T-helper 1 cell treated with Interleukin-12 subunit alpha and Interleukin-12 subunit beta and Interleukin-4 antibody, amounts not matched to agents 30 ng/mL and 1 ng/mL, for 36 hours (primary cell): ENCODE measurements at regions not wholly inside any gene's neighbourhood (a gene's known extent, or its start where the extent isn't known, plus 50 kb on each side); places are given as distances from the start of the nearest gene placed in this dataset.

ENCODE experiments used
- intact Hi-C: fragments of 100-400 bp; cut with micrococcal nuclease; formaldehyde crosslinking; loops from one replicate; pipeline ENCODE4 v1.15.1; 2024

- intact Hi-C loops = no loop called here
These were observed 55.1 kb upstream of the LAMA2 start for GRCh38 chr6:128827675-128828464.

- intact Hi-C loops = no loop called here
These were observed 56.3 kb upstream of the LAMA2 start for GRCh38 chr6:128826606-128827005.

DNA sequence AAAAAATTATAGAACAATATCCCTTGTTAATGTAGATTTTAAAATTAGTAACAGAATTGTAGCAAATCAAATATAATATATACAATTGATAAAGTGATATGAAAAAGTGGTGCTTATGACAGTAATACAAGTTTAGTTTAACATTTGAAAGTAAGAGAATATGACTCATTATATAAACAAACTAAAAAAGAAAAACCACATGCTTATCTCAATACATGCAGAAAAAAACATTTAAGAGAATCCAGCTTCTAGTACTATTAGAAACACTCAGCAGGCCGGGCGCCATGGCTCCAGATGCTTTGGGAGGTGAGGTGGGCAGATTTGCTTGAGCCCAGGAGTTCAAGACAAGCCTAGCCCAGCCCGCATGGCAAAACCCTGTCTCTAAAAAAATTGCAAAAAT is 60.7 kb upstream of the LAMA2 start:
- intact Hi-C loops = no loop called here

- intact Hi-C loops = no loop called here
These were observed 61.8 kb upstream of the LAMA2 start for GRCh38 chr6:128821116-128821515.

GRCh38 chr6:128808856-128809255 is 74.1 kb upstream of the LAMA2 start:
- intact Hi-C loops = no loop called here

DNA sequence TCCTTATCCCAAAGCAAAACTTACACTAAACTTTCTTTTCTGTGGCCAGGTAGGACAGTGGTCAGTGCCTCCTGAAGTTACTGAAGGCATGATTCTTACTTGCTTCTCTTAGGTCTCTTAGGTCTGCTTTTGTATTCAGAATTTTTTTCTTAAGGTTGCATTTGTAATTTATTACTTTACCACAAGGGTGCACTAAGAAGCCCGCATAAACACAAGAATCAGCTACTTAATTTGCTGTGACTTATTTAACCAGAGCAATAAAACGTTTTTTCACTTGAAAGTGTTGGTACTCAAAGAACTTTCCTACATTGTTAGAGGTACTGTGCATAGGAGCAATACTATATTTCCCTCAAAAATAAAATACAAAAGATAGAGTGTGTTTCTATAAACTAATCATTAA is 75.4 kb upstream of the LAMA2 start:
- intact Hi-C loops = loop anchor here (1.0 kb wide), 1 partner anchor 563 kb away; no protein-coding TSS in a partner anchor

DNA sequence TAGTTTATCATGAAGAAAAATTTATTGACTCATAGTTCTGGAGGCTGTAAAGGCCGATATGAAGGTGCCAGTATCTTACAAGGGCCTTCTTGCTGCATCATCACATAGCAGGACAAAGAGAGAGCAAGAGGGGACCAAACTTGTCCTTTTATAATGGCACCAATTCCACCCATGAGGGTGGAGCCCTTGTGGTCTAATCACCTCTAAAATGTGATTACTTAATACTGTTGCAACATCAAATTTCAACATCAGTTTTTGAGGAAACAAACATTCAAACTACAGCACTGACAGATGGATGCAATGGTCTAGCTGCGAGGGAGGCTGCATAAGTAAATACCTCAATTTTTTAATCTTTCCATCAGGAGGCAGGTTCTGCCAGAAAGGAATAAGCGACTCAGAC is 76.7 kb upstream of the LAMA2 start:
- intact Hi-C loops = no loop called here

DNA sequence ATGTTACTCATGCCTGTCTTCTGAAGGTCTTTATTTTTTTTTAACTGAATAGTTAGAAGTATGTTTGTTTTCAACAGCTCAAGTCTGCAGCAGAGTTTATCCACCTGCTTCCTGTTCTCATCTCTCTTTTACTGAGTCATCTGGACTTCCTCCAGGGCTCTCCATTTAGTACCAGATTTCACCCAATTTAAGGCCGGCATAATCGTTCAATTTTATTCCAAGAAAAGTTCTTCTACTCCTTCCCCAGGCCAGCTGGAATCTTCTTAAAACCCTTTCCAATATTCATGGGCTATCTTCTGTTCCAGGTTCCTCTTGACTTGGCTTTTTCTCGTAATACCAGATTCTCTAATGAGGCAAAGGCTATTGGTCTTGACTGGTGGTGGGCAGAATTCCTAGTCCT is 79.0 kb upstream of the LAMA2 start:
- intact Hi-C loops = no loop called here

DNA sequence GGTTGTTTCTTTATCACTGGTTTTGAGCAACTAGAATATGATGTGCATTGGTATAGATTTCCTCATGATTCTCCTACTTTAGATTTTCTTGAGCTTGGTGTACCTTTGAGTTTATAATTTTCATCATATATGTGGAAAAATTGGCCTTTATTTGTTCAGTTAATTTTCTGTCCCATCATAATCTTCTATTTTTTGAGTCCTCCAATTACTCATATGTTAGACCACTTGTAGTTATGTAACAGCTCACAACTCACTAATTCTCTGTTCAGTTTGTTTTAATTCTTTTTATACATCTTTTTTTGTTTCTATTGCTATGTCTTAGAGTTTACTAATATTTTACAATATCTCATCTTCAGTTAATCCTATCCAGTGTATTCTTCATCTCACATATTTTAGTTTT is 81.3 kb upstream of the LAMA2 start:
- intact Hi-C loops = no loop called here

DNA sequence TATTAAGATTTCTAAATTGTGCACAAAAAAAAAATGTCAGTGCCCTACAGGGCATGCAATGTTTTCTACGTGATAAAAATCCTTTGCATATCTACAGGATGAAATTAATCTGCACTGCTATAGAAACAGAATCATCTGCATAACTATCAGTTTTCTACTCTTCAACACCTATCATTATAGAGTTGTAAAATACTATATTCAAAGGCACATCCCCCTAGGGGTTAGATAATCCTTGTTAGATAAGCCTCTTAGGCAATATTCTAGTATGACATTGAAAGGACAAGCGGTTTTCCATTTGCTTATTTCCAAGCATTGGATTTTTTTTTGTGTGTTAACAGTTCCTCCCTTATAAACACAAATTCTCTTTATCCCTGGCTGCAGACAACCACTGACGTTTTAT is 98.7 kb upstream of the LAMA2 start:
- intact Hi-C loops = no loop called here

GRCh38 chr6:128768187-128768586 is 114.8 kb upstream of the LAMA2 start:
- intact Hi-C loops = no loop called here

- intact Hi-C loops = no loop called here
These were observed 115.2 kb upstream of the LAMA2 start for GRCh38 chr6:128767705-128768104.

- intact Hi-C loops = no loop called here
These were observed 115.8 kb upstream of the LAMA2 start for GRCh38 chr6:128767150-128767549.

DNA sequence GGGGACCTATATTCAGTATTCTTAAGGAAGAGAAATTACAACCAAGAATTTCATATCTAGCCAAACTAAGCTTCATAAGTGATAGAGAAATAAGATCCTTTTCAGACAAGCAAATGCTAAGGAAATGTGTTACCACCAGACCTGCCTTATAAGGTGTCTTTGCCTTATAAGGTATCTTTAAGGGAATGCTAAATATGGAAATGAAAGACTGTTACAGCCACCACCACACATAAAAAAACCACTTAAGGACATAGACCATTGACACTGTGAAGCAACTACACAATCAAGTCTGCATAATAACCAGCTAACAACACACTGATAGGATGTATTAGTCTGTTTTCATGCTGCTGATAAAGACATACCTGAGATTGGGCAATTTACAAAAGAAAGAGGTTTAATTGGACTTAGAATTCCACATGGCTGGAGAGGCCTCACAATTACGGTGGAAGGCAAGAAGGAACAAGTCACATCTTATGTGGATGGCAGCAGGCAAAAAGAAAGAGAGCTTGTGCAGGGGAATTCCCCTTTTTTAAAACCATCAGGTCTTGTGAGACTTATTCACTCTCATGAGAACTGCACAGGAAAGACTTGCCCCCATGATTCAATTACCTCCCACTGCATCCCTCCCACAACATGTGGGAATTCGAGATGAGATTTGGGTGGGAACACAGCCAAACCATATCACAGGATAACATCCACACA is 119.2 kb upstream of the LAMA2 start:
- intact Hi-C loops = no loop called here

- intact Hi-C loops = no loop called here
These were observed 123.0 kb upstream of the LAMA2 start for GRCh38 chr6:128759901-128760300.

- intact Hi-C loops = no loop called here
These were observed 123.5 kb upstream of the LAMA2 start for GRCh38 chr6:128759447-128759846.

DNA sequence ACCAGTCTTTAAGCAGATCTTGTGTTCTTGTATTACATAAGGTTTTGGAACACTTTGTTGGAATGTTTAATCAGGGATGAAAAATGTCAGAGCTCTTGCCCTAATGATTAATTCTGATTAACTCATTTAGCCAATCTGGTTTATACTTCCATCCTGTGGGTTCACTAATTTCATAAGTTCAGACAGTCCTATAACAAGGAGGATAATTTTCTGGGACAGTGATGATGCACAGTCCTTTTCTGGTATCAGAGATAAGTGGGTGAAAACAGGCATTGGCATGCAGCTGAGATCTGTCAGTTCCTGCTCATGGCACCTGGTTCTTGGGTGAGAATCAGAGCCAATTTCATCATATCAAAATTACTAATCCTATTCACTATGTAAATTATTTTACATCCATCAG is 125.0 kb upstream of the LAMA2 start:
- intact Hi-C loops = no loop called here

GRCh38 chr6:128754658-128755256 is 128.2 kb upstream of the LAMA2 start:
- intact Hi-C loops = no loop called here

GRCh38 chr6:128743974-128744765 is 138.8 kb upstream of the LAMA2 start:
- intact Hi-C loops = no loop called here

DNA sequence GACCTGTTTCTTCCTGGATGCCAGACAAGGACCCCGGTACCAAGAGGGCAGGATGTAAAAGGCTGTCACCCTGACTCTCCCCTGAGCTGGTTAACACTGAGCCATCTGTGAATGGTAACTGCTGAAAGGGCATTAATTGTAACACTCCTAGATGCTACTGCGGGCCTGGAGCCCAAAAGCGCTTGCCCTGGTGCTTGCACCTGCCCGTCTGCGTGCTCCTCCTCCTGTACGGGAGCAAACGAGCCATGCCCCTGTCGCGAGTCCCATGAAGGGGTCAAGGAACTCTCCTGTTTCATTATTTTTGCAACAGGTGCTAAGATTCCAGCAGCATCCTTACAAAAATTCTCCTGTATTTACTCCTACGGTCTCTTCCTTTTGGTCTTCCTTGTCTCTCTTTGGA is 140.0 kb upstream of the LAMA2 start:
- intact Hi-C loops = no loop called here

DNA sequence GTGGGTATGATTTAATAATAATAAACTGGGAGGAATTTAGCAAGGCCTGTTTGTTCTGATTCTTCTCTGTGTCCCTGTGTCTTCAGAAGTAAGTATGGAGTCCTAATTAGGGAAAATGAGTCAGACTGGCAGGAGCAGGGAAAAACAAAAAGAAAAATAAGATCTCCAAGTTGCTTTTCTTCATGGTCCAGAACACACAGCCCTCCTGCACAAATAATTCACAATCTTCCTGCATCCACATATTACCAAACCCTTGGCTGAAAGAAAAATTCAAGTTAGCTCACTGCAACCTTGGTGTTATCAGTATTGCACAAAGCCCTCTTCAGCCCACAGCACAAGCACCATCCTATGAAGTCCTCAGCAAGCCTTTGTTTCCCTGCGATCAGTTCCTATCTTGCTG is 142.0 kb upstream of the LAMA2 start:
- intact Hi-C loops = no loop called here

GRCh38 chr6:128739112-128739511 is 143.8 kb upstream of the LAMA2 start:
- intact Hi-C loops = no loop called here
